HepG2 (cell line): ENCODE measurements at regions not wholly inside any gene's neighbourhood (a gene's known extent, or its start where the extent isn't known, plus 50 kb on each side); places are given as distances from the start of the nearest gene placed in this dataset.

Source experiments
- DNMT3B ChIP-seq: conservative IDR thresholded peaks from 2 replicates; pipeline ENCODE4 v1.6.1; 2016; ENCODE audit warnings: missing biosample characterization, control low read depth
- EP300 ChIP-seq, 3 experiments: sonication (generic) in 1 of 3; formaldehyde crosslinking in 1 of 3; IDR thresholded peaks; 2 replicates each; pipeline versions ENCODE4 v1.5.1 to v1.6.1; 2011 to 2020; ENCODE audit warnings: low read depth in 2 of 3, low read length in 2 of 3, borderline replicate concordance in 1 of 3, improper control_type of control experiment in 1 of 3, mild to moderate bottlenecking in 1 of 3, missing genetic modification reagents in 1 of 3, moderate library complexity in 1 of 3
- ESRRA ChIP-seq: sonication (generic); formaldehyde crosslinking; IDR thresholded peaks from 2 replicates; pipeline ENCODE4 v1.5.1; 2020; ENCODE audit warnings: mild to moderate bottlenecking, low read depth, missing genetic modification reagents
- ETV5 ChIP-seq: IDR thresholded peaks from 2 replicates; pipeline ENCODE4 v1.6.1; 2018; ENCODE audit warnings: missing biosample characterization, missing genetic modification reagents, inconsistent platforms, borderline replicate concordance
- HOXA3 ChIP-seq: sonication (generic); formaldehyde crosslinking; IDR thresholded peaks from 2 replicates; pipeline ENCODE4 v1.5.0; 2020; ENCODE audit warnings: missing genetic modification reagents
- IKZF4 ChIP-seq: sonication (generic); formaldehyde crosslinking; IDR thresholded peaks from 2 replicates; pipeline ENCODE4 v1.5.1; 2020; ENCODE audit warnings: borderline replicate concordance, mild to moderate bottlenecking, low read depth, missing genetic modification reagents; ENCODE audit errors: not compliant biosample characterization
- MIER2 ChIP-seq: IDR thresholded peaks from 2 replicates; pipeline ENCODE4 v1.6.1; 2016; ENCODE audit warnings: missing biosample characterization, missing genetic modification reagents
- MZF1 ChIP-seq: sonication (generic); formaldehyde crosslinking; IDR thresholded peaks from 2 replicates; pipeline ENCODE4 v1.8.1; 2023; ENCODE audit warnings: mild to moderate bottlenecking, missing genetic modification reagents, borderline replicate concordance
- NR1H2 ChIP-seq: sonication (generic); formaldehyde crosslinking; IDR thresholded peaks from 2 replicates; pipeline ENCODE4 v1.8.1; 2022; ENCODE audit warnings: low read depth, missing genetic modification reagents, borderline replicate concordance
- RARA ChIP-seq: IDR thresholded peaks from 2 replicates; pipeline ENCODE4 v1.6.1; 2016; ENCODE audit warnings: missing genetic modification reagents, missing compliant biosample characterization
- RXRA ChIP-seq: sonication (generic); formaldehyde crosslinking; IDR thresholded peaks from 2 replicates; pipeline ENCODE4 v1.5.1; 2020; ENCODE audit warnings: missing genetic modification reagents
- RXRB ChIP-seq: IDR thresholded peaks from 2 replicates; pipeline ENCODE4 v1.6.1; 2016; ENCODE audit warnings: borderline replicate concordance, missing genetic modification reagents, missing compliant biosample characterization
- SAP130 ChIP-seq: IDR thresholded peaks from 2 replicates; pipeline ENCODE4 v1.6.1; 2016; ENCODE audit warnings: low read depth
- SOX6 ChIP-seq, 2 experiments: fragments of 450-650 bp in 1 of 2; sonication (generic) in 1 of 2; formaldehyde crosslinking in 1 of 2; IDR thresholded peaks; 2 replicates each; pipeline versions ENCODE4 v1.4.0 to v1.6.1; 2017 to 2020; ENCODE audit warnings: antibody characterized with exemption in 1 of 2, mild to moderate bottlenecking in 1 of 2, missing genetic modification reagents in 1 of 2
- SP5 ChIP-seq: IDR thresholded peaks from 2 replicates; pipeline ENCODE4 v1.6.1; 2016; ENCODE audit warnings: low read depth, borderline replicate concordance
- TCF7 ChIP-seq: sonication (generic); IDR thresholded peaks from 2 replicates; pipeline ENCODE4 v1.6.1; 2016; ENCODE audit warnings: antibody characterized with exemption, low read depth
- ZIK1 ChIP-seq: sonication (generic); formaldehyde crosslinking; IDR thresholded peaks from 2 replicates; pipeline ENCODE4 v1.5.0; 2020; ENCODE audit warnings: mild to moderate bottlenecking, low read depth, missing genetic modification reagents, borderline replicate concordance
- ZNF10 ChIP-seq: sonication (generic); formaldehyde crosslinking; IDR thresholded peaks from 2 replicates; pipeline ENCODE4 v1.4.0; 2020; ENCODE audit warnings: mild to moderate bottlenecking, low read depth, missing genetic modification reagents, borderline replicate concordance
- ZNF253 ChIP-seq: sonication (generic); formaldehyde crosslinking; IDR thresholded peaks from 2 replicates; pipeline ENCODE4 v1.8.0; 2022; ENCODE audit warnings: mild to moderate bottlenecking, missing genetic modification reagents, borderline replicate concordance
- ZNF549 ChIP-seq: sonication (generic); formaldehyde crosslinking; IDR thresholded peaks from 2 replicates; pipeline ENCODE4 v1.5.0; 2020; ENCODE audit warnings: missing genetic modification reagents
- ZNF589 ChIP-seq: sonication (generic); formaldehyde crosslinking; conservative IDR thresholded peaks from 2 replicates; pipeline ENCODE4 v1.8.0; 2022; ENCODE audit warnings: mild to moderate bottlenecking, moderate library complexity, missing genetic modification reagents
- ZNF816 ChIP-seq: sonication (generic); formaldehyde crosslinking; IDR thresholded peaks from 2 replicates; pipeline ENCODE4 v1.8.0; 2022; ENCODE audit warnings: missing genetic modification reagents, mild to moderate bottlenecking, borderline replicate concordance
- TF ChIP-seq, protein P1 (sequence below): sonication (generic); formaldehyde crosslinking; IDR thresholded peaks from 2 replicates; pipeline ENCODE4 v1.8.1; 2023; ENCODE audit warnings: mild to moderate bottlenecking, missing genetic modification reagents, borderline replicate concordance
- TF ChIP-seq, protein P2 (sequence below): sonication (generic); formaldehyde crosslinking; IDR thresholded peaks from 2 replicates; pipeline ENCODE4 v1.4.0; 2020; ENCODE audit warnings: missing genetic modification reagents
- TF ChIP-seq, protein P3 (sequence below): sonication (generic); formaldehyde crosslinking; IDR thresholded peaks from 2 replicates; pipeline ENCODE4 v1.5.0; 2020; ENCODE audit warnings: mild to moderate bottlenecking, missing genetic modification reagents
- TF ChIP-seq, protein P4 (sequence below): IDR thresholded peaks from 2 replicates; pipeline ENCODE4 v1.6.1; 2016; ENCODE audit warnings: low read depth

DNA sequence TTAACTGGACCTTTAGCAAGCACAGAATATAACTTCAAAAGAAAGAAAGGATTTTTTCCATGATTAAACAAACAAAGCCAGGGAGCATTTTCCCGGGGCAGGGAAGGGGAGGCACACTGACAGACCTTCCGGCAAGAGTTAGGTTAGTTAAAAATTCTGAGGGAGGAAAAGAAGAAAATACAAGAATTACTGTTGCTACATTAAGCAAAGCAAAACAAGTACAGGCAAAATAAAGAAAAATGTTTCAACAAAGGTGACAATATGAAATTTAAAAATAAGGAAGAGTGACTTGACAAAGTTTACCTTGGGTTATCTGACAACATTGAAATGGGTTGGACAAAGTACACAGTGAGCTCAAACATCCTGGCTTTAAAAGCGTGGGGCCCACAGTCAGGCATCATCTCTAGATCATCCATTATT is 51.5 kb downstream of the KLF12 start (continued):
- TF ChIP-seq RXRB (peak; percentile 31; the same call in 1 of the 2 replicates), TCF7 (peak; percentile 82), EP300 (IDR thresholded peaks at IDR 0.05; ENCODE audit: low read depth in 2 of 2, low read length in 2 of 2) (peak in 1 of 2 experiments; percentile 53; a peak in 2 of 4 replicates), EP300 (CRISPR knock-in tag; IDR thresholded peaks at IDR 0.05; ENCODE audit: borderline replicate concordance) (no peak), ESRRA (no peak), SAP130 (CRISPR knock-in tag) (0 out of 2 replicates have a peak, but pooled peaks have one; percentile 21), RARA (CRISPR knock-in tag) (peak; percentile 16; the same call in 1 of the 2 replicates), MZF1 (CRISPR knock-in tag) (no peak), NR1H2 (CRISPR knock-in tag) (no peak), MIER2 (CRISPR knock-in tag) (no peak), ZNF816 (CRISPR knock-in tag) (no peak), ZIK1 (CRISPR knock-in tag) (no peak), RXRA (CRISPR knock-in tag) (no peak), ZNF589 (no peak), ZNF549 (CRISPR knock-in tag) (no peak), SOX6 (IDR thresholded peaks at IDR 0.05) (no peak), SOX6 (CRISPR knock-in tag; IDR thresholded peaks at IDR 0.05) (peak; percentile 60; the same call in 1 of the 2 replicates), IKZF4 (CRISPR knock-in tag) (no peak), HOXA3 (CRISPR knock-in tag) (peak; percentile 30; the same call in 1 of the 2 replicates), DNMT3B (CRISPR knock-in tag) (no peak), ZNF10 (CRISPR knock-in tag) (no peak), ETV5 (CRISPR knock-in tag) (no peak), SP5 (CRISPR knock-in tag) (peak; percentile 51; the same call in 1 of the 2 replicates), ZNF253 (CRISPR knock-in tag) (no peak)
- TF ChIP-seq, protein P1, sequence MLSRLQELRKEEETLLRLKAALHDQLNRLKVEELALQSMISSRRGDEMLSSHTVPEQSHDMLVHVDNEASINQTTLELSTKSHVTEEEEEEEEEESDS: no peak
- TF ChIP-seq, protein P2, sequence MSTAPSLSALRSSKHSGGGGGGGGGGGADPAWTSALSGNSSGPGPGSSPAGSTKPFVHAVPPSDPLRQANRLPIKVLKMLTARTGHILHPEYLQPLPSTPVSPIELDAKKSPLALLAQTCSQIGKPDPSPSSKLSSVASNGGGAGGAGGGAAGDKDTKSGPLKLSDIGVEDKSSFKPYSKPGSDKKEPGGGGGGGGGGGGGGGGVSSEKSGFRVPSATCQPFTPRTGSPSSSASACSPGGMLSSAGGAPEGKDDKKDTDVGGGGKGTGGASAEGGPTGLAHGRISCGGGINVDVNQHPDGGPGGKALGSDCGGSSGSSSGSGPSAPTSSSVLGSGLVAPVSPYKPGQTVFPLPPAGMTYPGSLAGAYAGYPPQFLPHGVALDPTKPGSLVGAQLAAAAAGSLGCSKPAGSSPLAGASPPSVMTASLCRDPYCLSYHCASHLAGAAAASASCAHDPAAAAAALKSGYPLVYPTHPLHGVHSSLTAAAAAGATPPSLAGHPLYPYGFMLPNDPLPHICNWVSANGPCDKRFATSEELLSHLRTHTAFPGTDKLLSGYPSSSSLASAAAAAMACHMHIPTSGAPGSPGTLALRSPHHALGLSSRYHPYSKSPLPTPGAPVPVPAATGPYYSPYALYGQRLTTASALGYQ (CRISPR knock-in tag): 0 out of 2 replicates have a peak, but pooled peaks have one; percentile 62
- TF ChIP-seq, protein P3, sequence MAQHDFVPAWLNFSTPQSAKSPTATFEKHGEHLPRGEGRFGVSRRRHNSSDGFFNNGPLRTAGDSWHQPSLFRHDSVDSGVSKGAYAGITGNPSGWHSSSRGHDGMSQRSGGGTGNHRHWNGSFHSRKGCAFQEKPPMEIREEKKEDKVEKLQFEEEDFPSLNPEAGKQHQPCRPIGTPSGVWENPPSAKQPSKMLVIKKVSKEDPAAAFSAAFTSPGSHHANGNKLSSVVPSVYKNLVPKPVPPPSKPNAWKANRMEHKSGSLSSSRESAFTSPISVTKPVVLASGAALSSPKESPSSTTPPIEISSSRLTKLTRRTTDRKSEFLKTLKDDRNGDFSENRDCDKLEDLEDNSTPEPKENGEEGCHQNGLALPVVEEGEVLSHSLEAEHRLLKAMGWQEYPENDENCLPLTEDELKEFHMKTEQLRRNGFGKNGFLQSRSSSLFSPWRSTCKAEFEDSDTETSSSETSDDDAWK (CRISPR knock-in tag): no peak
- TF ChIP-seq, protein P4, sequence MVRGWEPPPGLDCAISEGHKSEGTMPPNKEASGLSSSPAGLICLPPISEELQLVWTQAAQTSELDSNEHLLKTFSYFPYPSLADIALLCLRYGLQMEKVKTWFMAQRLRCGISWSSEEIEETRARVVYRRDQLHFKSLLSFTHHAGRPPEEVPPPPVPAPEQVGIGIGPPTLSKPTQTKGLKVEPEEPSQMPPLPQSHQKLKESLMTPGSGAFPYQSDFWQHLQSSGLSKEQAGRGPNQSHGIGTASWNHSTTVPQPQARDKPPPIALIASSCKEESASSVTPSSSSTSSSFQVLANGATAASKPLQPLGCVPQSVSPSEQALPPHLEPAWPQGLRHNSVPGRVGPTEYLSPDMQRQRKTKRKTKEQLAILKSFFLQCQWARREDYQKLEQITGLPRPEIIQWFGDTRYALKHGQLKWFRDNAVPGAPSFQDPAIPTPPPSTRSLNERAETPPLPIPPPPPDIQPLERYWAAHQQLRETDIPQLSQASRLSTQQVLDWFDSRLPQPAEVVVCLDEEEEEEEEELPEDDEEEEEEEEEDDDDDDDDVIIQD (CRISPR knock-in tag): peak; percentile 28; the same call in 1 of the 2 replicates
